ENCODE measurements at regions not wholly inside any gene's neighbourhood (a gene's known extent, or its start where the extent isn't known, plus 50 kb on each side); places are given as distances from the start of the nearest gene placed in this dataset.

- no peak for DNase-seq (ENCODE audit: low read depth in 1 of 2, low spot score in 1 of 2)
- TF ChIP-seq CTCF (IDR thresholded peaks at IDR 0.05; ENCODE audit: insufficient read depth, low read length) (no peak), REST (IDR thresholded peaks at IDR 0.05; ENCODE audit: insufficient replicate concordance, low read depth) (no peak), GABPA (IDR thresholded peaks at IDR 0.05; ENCODE audit: low read depth) (no peak), SPI1 (IDR thresholded peaks at IDR 0.05; ENCODE audit: borderline replicate concordance, low read depth) (no peak), POLR2AphosphoS5 (IDR thresholded peaks at IDR 0.05; ENCODE audit: low read depth) (no peak)
- Histone ChIP-seq H3K27me3 (ENCODE audit: insufficient read depth, poor library complexity, severe bottlenecking) (no peaks in the 10 kb centered on the region), H3K4me3 (replicated peaks; ENCODE audit: insufficient read depth, low read length) (no peak overlapping the region), H3K27ac (replicated peaks) (no peak overlapping the region)
Observed at GRCh38 chr2:15719566-15720313, 128.1 kb downstream of the DDX1 start.

GRCh38 chr2:15720561-15721307 is 129.1 kb downstream of the DDX1 start:
- no peak for TF ChIP-seq REST (IDR thresholded peaks at IDR 0.05; ENCODE audit: insufficient replicate concordance, low read depth)
- DNase-seq (ENCODE audit: low read depth in 1 of 2, low spot score in 1 of 2) = no peak
- no peak overlapping the region for H3K4me3 ChIP-seq (replicated peaks; ENCODE audit: insufficient read depth, low read length)
- H3K27me3 ChIP-seq (ENCODE audit: insufficient read depth, poor library complexity, severe bottlenecking) = no peaks in the 10 kb centered on the region
- no peak overlapping the region for H3K27ac ChIP-seq (replicated peaks)

GRCh38 chr2:15721411-15722067 is 129.9 kb downstream of the DDX1 start:
- Histone ChIP-seq H3K27ac (replicated peaks) (no peak overlapping the region), H3K27me3 (ENCODE audit: insufficient read depth, poor library complexity, severe bottlenecking) (no peaks in the 10 kb centered on the region), H3K4me3 (replicated peaks; ENCODE audit: insufficient read depth, low read length) (no peak overlapping the region)
- TF ChIP-seq REST (IDR thresholded peaks at IDR 0.05; ENCODE audit: insufficient replicate concordance, low read depth) (no peak), POLR2AphosphoS5 (IDR thresholded peaks at IDR 0.05; ENCODE audit: low read depth) (no peak), GABPA (IDR thresholded peaks at IDR 0.05; ENCODE audit: low read depth) (no peak), SPI1 (IDR thresholded peaks at IDR 0.05; ENCODE audit: borderline replicate concordance, low read depth) (no peak), CTCF (IDR thresholded peaks at IDR 0.05; ENCODE audit: insufficient read depth, low read length) (no peak)
- no peak for DNase-seq (ENCODE audit: low read depth in 1 of 2, low spot score in 1 of 2)

All from HL-60 (cell line).